Muscle of back (tissue), 3 donors: ENCODE measurements at regions not wholly inside any gene's neighbourhood (a gene's known extent, or its start where the extent isn't known, plus 50 kb on each side); places are given as distances from the start of the nearest gene placed in this dataset.

ENCODE experiments used
- DNase-seq, 3 donors: peaks; one replicate each; pipeline versions ENCODE4 v3.0.0 to v3.0.0-alpha.2; 2013

GRCh38 chr6:144823131-144823530, 538.0 kb downstream of the UTRN start:
- no peak for DNase-seq

DNA sequence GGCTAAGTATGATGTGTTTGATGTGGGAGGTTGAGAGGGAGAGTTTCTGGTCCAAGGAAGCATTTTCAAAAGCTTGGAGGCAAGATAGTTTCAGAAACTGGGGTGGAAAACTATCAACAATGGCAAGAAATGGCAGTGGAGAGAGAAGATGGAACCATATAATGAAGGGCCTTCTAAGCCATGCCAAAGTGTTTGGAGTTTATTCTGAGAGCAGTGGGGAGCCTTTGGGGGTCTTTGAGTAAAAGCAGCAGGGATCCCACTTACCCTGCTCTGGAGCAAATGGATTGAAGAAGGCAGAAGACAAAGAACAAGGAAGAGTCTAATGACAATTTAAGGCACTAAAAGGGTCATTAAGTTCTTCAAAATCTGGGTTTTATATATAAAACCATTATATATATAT, 538.9 kb downstream of the UTRN start:
- DNase-seq = no peak

DNA sequence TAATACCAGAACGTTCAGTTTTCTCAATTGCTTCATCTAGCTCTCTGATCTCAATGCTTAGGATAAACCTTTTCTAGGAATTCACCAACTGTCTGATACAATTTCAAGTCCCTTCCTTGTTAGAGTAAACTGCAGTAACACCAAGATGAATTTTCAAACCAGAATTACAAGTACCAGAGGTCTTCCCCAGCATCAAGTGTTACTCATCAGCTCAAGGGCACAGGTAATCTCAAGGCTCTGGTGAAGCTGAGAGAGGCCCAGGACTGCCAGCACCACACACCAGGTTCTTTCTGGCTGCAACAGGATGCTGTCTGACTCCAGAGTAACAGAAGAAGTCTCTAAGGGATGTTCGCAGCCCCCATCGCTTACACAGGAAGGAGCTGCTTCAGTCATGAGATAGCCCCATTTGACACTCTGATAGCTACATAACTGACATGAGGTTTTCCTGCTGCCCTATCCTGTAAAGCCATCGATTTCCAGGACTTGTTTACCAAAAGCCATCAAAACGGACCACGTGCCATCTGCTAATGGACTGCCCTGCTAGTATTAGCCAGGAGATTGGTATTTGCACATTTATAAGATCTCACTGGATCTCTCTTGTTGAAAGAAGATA, 549.4 kb downstream of the UTRN start:
- DNase-seq = no peak

- peak in 2 of 3 donors; percentile 8 to 39 for DNase-seq
These were observed 550.3 kb downstream of the UTRN start for GRCh38 chr6:144835322-144835973.

DNA sequence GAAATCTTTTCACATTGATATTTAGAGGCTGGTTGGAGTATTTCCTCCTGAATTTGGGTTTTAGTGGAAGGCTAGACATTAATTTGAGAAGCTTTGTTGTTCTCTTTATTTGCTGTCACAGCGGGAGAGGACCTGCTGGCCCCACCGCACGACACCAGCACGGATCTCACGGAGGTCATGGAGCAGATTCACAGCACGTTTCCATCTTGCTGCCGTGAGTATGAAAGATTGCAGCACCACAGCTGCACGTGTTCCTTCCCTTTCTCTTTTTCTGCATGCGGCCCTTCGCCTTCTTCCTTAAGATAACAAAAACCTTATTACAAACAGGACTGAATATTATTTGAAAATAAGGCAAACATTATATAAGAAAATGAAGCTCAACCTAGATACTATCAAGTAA, 555.5 kb downstream of the UTRN start:
- no peak for DNase-seq

- DNase-seq = no peak
These were observed 558.6 kb downstream of the UTRN start for GRCh38 chr6:144843701-144844100.

- DNase-seq = no peak
These were observed 559.5 kb downstream of the UTRN start for GRCh38 chr6:144844596-144844995.

- peak in 1 of 3 donors; percentile 35 for DNase-seq
These were observed 560.1 kb downstream of the UTRN start for GRCh38 chr6:144845186-144845585.

DNA sequence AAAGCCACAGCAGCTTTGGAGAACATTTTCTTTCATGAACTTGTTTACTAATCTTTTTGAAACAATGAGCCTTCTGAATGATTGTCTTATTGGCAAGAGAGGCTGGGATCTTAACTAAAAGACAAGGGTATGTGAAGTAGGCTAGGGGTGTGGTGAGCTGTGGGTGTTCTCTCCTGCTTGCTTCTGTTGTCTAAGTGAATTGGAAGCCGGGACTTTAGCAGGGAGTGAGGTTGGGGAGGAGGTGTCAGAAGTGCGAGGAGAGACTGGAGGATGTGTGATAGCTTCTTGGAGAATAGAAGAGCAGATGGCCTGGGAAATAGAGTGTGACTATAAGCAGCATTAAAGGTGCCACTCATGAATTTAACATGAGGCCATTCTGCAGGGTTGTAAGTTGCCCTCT, 562.8 kb downstream of the UTRN start:
- no peak for DNase-seq

GRCh38 chr6:144849920-144850319, 564.8 kb downstream of the UTRN start:
- DNase-seq = no peak

DNA sequence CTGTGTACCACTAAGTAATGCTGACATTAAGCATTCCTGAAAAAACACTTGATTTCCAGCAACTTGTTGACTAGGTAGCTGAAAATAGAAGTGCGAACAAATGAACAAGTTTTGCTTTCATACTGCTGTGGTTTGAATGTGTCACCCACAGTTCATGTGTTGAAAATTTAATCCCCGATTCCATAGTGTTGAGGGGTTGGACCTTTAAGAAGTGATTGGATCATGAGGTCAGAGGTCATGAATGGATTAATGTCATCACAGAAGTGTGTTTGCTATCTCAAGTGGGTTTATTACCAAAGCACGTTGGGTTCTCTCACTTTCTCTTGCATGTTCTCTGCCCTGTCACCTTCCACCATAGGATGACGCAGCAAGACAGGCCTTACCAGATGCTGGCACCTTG, 568.5 kb downstream of the UTRN start:
- DNase-seq = no peak

DNA sequence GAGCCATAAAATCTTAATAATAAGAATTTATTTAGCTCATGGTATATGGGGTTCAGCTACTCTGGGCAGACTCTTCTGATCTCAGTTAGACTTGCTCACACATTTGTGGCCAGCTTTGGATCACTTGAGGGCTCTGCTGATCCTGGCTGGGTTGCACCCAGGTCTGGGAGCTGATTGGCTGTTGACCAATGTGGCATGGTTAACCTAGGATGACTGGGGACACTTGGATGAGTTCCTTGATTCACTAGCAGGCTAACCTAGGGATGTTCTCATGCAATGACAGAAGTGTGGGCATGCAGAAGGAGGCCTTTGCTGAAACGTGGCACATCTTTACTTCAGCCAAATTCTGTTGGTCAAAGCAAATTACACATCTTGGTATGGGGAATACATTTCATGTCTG, 569.5 kb downstream of the UTRN start:
- no peak for DNase-seq

DNA sequence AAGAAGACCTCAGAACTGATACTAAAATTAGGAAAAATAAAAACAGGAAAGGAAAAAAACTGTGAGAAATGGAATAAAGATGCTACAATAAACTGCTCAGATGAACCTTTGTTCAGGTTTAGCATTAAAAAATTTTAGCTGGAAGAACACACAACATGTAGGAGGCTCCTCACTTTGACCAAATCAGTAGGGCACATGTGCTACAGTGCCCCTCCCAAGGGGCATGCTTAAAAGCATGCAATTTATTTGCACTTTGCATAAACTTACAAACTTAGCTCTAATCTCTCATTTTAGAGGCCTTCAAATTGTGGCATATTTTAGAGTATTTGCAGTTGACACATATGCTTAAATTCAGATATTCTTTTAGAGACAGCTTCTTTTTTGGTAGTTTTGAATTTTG, 570.2 kb downstream of the UTRN start:
- no peak for DNase-seq

DNA sequence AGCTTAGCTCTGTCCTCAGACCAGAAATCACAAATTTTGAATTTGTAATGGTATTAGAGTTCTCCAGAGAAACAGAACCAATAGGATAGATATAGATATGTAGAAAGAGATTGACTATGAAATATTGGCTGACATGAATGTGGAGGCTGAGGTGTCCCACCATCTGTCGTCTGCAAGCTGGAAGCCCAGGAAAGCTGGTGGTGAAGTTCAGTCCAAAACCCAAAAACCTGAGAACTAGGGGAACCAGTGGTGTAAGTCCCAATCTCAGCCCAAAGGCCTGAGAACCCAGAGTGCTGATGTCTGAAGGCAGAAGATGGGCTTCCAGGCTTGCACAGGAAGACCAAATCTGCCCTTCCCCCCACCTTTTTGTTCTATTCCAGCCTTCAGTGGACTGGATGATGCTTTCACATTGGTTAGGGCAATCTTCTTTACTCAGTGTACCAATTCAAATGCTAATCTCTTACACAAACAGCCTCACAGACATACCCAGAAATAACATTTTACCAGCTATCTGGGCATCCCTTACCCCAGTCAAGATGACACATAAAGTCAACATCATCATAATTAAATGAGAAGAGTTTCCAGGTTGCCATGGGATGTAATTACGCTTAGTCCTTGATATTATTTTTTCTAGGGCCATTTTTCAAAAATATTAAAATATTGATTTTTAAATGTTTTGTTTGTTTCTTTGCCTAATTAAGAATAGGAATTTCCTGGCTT, 570.8 kb downstream of the UTRN start:
- DNase-seq = no peak

GRCh38 chr6:144856622-144857021, 571.5 kb downstream of the UTRN start:
- no peak for DNase-seq

DNA sequence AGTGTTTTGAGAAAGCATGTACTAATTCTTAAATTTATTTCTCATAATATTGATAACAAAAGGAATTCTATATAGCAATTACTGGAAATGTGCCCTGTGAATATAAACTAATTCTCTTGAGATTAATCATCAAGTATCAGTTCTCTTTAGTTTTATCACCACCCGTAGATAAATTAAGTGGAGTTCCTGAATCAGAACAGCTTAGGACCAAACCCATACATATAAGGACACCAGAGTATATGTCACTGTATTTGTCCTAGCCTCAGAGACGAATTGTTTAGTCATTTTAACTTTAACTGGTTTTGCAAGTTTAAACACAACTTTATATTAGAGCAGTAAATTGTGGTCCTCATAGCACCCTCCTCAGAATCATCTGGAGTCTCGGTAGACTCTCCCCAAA, 572.0 kb downstream of the UTRN start:
- DNase-seq = no peak

DNA sequence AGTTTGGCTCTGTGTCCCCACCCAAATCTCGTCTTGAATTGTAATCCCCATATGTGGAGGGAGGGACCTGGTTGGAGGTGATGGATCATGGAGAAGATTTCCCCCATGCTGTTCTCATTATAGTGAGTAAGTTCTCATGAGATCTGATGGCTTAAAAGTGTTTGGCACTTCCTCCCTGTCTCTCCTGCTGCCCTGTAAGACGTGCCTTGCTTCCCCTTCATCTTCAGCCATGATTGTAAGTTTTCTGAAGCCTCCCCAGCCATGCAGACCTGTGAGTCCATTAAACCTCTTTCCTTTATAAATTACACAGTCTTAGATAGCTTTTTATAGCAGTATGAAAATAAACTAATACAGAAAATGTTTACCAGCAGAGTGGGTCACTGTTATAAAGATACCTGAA, 577.6 kb downstream of the UTRN start:
- DNase-seq = no peak

DNA sequence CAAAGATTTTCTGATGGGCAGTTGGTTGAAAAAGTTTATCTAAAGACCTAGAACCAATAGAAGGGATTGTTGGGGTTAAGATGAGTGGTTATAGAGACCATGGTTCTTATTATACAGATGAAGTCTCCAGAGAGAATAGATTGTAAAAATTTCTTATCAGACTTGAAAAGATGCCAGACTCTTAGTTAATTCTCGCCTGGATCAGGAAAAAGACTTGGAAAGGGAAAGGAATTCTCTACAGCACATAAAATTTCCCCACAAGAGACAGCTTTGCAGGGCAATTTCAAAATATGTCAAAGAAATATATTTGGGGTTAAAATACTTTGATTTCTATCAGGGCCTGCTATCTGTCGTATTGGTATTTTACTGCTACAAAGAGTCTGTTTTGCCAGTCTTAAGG, 582.6 kb downstream of the UTRN start:
- DNase-seq = no peak

- no peak for DNase-seq
These were observed 585.6 kb downstream of the UTRN start for GRCh38 chr6:144870782-144871181.

DNA sequence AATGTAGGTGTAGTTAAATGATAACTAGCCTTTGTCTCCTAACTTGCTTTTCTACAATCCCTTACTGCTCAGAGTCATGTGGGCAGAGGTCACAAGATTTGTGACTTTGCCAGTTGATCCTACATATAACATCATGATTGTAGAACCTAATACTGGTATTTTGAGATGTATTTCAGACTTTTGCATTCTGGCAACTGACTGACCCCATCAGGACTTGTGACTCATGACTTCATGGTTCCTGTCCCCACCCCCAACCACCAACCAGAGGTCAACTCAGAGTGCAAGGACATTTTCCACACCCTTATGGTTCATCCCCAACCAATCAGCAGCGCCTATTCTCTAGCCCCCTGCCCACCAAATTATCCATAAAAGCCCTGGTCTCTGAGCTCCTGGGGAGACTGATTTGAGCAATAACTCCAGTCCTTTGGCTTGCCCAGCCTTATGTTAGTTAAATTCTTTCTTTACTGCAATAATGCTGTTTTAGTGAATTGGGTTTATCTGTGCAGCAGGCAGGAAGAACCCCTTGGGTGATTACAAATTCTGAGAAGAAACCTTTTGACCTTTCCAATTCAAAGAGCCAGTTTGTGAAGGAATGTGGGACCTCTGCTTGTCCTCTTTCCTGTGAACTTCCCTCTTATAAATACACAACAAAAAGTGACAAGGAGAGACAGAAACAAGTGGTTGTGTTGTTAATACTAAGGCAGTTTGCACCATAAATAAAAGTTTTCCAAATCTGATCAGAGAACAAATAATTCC, 588.7 kb downstream of the UTRN start:
- no peak for DNase-seq

- no peak for DNase-seq
These were observed 591.6 kb downstream of the UTRN start for GRCh38 chr6:144876689-144877088.

DNA sequence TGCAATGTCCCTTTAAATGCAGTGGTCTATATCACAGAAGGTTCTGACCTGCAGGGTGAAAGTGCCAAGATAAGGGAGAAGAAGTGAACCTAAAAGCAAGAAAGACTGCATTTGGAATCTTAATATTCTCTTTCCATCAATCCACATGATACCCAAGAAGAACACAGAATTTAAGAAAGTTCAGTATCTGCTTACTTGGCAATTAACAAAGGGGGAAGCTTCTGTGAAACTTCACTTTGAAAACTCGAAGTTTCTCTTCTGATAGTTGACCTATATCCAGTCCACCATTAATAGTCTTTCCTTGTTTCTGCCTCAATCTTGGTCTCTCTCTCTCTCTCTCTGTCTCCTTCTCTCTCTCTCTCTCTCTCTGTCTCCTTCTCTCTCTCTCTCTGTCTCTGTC, 592.0 kb downstream of the UTRN start:
- DNase-seq = no peak

- DNase-seq = no peak
These were observed 593.4 kb downstream of the UTRN start for GRCh38 chr6:144878577-144878976.
